Osteoblast (primary cell): ENCODE measurements at regions not wholly inside any gene's neighbourhood (a gene's known extent, or its start where the extent isn't known, plus 50 kb on each side); places are given as distances from the start of the nearest gene placed in this dataset.

Experiments
- DNase-seq: peaks from one replicate; pipeline ENCODE4 v3.0.0; 2011; ENCODE audit warnings: low spot score, mixed read lengths; ENCODE audit not compliant: insufficient read length; ENCODE audit errors: missing footprints
- H2AFZ ChIP-seq: 2 replicates; pipeline ENCODE4 v1.6.0; 2011; ENCODE audit warnings: mild to moderate bottlenecking, low read length
- H3K27ac ChIP-seq: 2 replicates; pipeline ENCODE4 v1.5.1; 2011; ENCODE audit warnings: mild to moderate bottlenecking, low read depth, low read length, moderate library complexity
- H3K27me3 ChIP-seq: 2 replicates; pipeline ENCODE4 v1.6.0; 2012; ENCODE audit warnings: mild to moderate bottlenecking, control low read depth, inconsistent platforms, low read length, moderate library complexity; ENCODE audit not compliant: insufficient read depth
- H3K36me3 ChIP-seq: 2 replicates; pipeline ENCODE4 v1.5.1; 2011; ENCODE audit warnings: mild to moderate bottlenecking, low read length, control low read depth, moderate library complexity; ENCODE audit not compliant: insufficient read depth
- H3K4me1 ChIP-seq: 2 replicates; pipeline ENCODE4 v1.5.1; 2011; ENCODE audit warnings: mild to moderate bottlenecking, low read length, control low read depth, moderate library complexity; ENCODE audit not compliant: insufficient read depth
- H3K4me2 ChIP-seq: 2 replicates; pipeline ENCODE4 v1.6.0; 2011; ENCODE audit warnings: mild to moderate bottlenecking, low read length; ENCODE audit not compliant: insufficient read depth
- H3K4me3 ChIP-seq: fragments of 200-600 bp; sonication (generic); 3 replicates; pipeline ENCODE4 v1.5.1; 2012; ENCODE audit warnings: mild to moderate bottlenecking, low read length, inconsistent platforms; ENCODE audit not compliant: insufficient read depth
- H3K79me2 ChIP-seq: 2 replicates; pipeline ENCODE4 v1.6.0; 2012; ENCODE audit warnings: mild to moderate bottlenecking, low read length, control low read depth, inconsistent platforms; ENCODE audit not compliant: insufficient read depth
- H3K9me3 ChIP-seq: 2 replicates; pipeline ENCODE4 v1.5.1; 2011; ENCODE audit warnings: low read depth, low read length, control low read depth
- H4K20me1 ChIP-seq: 2 replicates; pipeline ENCODE4 v1.6.0; 2012; ENCODE audit warnings: mild to moderate bottlenecking, low read length, control low read depth; ENCODE audit not compliant: insufficient read depth
- CTCF ChIP-seq: IDR thresholded peaks from 2 replicates; pipeline ENCODE4 v1.5.1; 2011; ENCODE audit warnings: mild to moderate bottlenecking, low read depth, low read length, moderate library complexity; ENCODE audit errors: extremely low read depth

GRCh38 chr4:164081371-164081770 is 586.9 kb downstream of the TMA16 start:
- no peak overlapping the region for H2AFZ ChIP-seq
- H4K20me1 ChIP-seq: no peaks in the 10 kb centered on the region
- no peak overlapping the region for H3K27ac ChIP-seq
- no peaks in the 10 kb centered on the region for H3K79me2 ChIP-seq
- H3K27me3 ChIP-seq: no peaks in the 10 kb centered on the region
- H3K9me3 ChIP-seq: no peaks in the 10 kb centered on the region
- no peak for TF ChIP-seq CTCF
- H3K36me3 ChIP-seq: no peaks in the 10 kb centered on the region
- no peaks in the 10 kb centered on the region for H3K4me1 ChIP-seq
- no peak overlapping the region for H3K4me2 ChIP-seq
- H3K4me3 ChIP-seq: no peak overlapping the region
- peak; percentile 1 for DNase-seq

GRCh38 chr4:164081801-164082200 is 587.3 kb downstream of the TMA16 start:
- Histone ChIP-seq H2AFZ (no peak overlapping the region), H3K9me3 (no peaks in the 10 kb centered on the region), H3K4me2 (no peak overlapping the region), H4K20me1 (no peaks in the 10 kb centered on the region), H3K27ac (no peak overlapping the region), H3K4me1 (no peaks in the 10 kb centered on the region), H3K27me3 (no peaks in the 10 kb centered on the region), H3K79me2 (no peaks in the 10 kb centered on the region), H3K4me3 (no peak overlapping the region), H3K36me3 (no peaks in the 10 kb centered on the region)
- TF ChIP-seq CTCF: no peak
- no peak for DNase-seq

- H3K4me2 ChIP-seq: no peak overlapping the region
- H3K4me3 ChIP-seq: no peak overlapping the region
- H3K79me2 ChIP-seq: no peaks in the 10 kb centered on the region
- no peaks in the 10 kb centered on the region for H3K36me3 ChIP-seq
- H2AFZ ChIP-seq: no peak overlapping the region
- no peaks in the 10 kb centered on the region for H3K4me1 ChIP-seq
- H3K9me3 ChIP-seq: no peaks in the 10 kb centered on the region
- H4K20me1 ChIP-seq: no peaks in the 10 kb centered on the region
- H3K27ac ChIP-seq: no peak overlapping the region
- H3K27me3 ChIP-seq: no peaks in the 10 kb centered on the region
- TF ChIP-seq CTCF: no peak
- DNase-seq: no peak
Measured at GRCh38 chr4:164087733-164088132, 593.2 kb downstream of the TMA16 start.

GRCh38 chr4:164095313-164096110 is 601.0 kb downstream of the TMA16 start:
- Histone ChIP-seq H3K36me3 (no peaks in the 10 kb centered on the region), H3K79me2 (no peaks in the 10 kb centered on the region), H4K20me1 (no peaks in the 10 kb centered on the region), H3K4me1 (no peaks in the 10 kb centered on the region), H3K9me3 (no peaks in the 10 kb centered on the region), H3K27ac (no peak overlapping the region), H3K4me3 (no peak overlapping the region), H3K27me3 (no peaks in the 10 kb centered on the region), H3K4me2 (no peak overlapping the region), H2AFZ (no peak overlapping the region)
- TF ChIP-seq CTCF: no peak
- no peak for DNase-seq
